GM18519 (cell line): ENCODE measurements at regions not wholly inside any gene's neighbourhood (a gene's known extent, or its start where the extent isn't known, plus 50 kb on each side); places are given as distances from the start of the nearest gene placed in this dataset.

Experiments used
- ATAC-seq: cut with Tn5 transposase; IDR thresholded peaks from one replicate; pipeline ENCODE4 v1.9.1; 2021; ENCODE audit warnings: mild to moderate bottlenecking, moderate library complexity; ENCODE audit not compliant: unreplicated experiment, low FRiP score

DNA sequence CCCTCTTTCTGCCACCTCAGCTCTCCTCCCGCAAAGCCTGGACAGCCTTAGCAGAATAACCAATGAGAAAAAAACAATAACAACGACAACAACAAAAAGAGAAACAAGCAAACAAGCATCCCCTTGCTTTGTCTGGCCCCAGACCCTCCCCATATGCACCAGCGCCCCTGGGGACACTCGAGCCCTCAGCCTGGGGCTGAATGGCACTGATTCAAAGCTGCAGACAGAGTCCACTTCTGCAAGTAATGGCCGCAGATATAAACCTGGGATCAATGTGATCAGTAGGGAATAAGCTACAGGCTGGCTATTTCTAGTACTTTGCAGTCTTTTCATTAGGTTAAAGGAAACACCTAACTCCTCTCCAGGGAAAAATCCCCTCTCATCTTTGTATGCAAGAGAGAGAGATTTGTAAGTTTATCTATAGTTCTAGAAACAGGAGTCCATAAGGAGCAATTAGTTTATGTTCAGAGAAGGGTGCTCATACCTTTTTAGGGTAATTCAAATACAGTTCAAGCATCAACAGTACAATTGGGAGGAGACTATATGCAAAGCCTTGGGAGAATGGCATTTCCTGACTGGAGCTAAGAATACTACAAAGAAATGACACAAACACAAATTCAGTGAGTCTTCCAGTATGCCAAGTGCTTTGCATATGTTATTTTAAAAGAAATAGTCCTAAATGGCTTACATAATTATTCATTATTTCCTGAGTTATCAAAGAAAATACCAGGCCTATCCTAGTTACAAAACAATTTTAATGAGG lies 122.3 kb upstream of the DDX18 start:
- no peak for ATAC-seq

GRCh38 chr2:117693154-117693553 lies 121.3 kb upstream of the DDX18 start:
- no peak for ATAC-seq

GRCh38 chr2:117693651-117694050 lies 120.8 kb upstream of the DDX18 start:
- ATAC-seq: no peak

DNA sequence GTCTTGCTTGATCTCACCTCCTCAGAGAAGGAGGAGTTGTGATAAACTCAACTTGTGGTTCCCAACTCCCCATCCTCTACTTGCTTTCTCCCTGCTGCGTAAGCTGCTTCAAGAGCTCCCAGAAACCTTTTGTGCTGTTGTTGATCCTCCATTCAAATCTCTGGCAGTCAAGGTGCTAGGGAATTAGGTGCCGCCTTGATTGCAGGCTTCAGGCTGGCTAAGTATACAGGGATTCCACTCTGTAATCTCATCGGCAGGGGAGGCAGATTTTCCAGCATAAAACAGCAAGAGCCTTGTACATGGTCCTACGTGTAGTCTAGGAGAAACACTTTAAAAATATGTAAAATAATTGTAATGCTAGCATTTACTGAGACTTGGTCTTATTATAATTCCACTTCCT lies 116.2 kb upstream of the DDX18 start:
- ATAC-seq: no peak

- no peak for ATAC-seq
Measured at GRCh38 chr2:117698819-117699218, 115.7 kb upstream of the DDX18 start.

DNA sequence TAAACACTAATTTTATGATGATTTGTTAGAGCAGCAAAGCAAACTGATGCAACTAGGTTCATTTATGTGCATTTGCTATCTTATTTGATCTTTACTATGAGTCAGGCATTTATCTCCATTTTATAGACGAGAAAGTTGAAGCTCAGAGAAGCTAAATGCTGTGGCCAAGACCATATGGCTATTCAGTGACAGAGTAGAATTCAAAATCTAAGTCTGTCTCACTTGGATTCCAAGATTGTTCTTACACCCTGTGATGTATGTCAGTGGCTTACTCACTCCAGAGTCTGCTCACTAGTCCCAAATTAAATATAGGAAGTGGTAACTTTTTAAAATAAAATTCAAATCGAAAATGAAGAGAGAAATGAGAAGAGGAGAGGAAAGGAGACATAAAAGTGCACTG lies 114.0 kb upstream of the DDX18 start:
- ATAC-seq: no peak

DNA sequence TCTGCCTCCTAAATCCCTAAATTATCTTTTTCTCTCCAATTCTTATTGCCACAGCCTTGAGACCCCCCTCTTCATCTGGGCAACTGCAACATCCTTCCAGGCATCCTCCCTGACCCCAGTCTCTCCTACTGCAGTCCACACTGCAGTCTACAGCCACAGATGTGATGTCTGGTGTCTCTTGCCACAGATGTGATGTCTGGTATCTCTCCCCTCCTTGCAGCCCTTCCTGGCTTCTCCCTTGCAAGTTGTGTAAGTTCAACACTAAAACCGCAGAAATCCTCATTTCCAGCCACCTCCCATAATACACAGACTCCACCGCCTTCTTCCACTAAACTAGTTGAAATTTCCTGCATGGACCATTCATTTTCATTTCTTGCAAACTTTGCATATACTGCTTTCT lies 113.1 kb upstream of the DDX18 start:
- no peak for ATAC-seq

GRCh38 chr2:117702098-117702497 lies 112.4 kb upstream of the DDX18 start:
- no peak for ATAC-seq

DNA sequence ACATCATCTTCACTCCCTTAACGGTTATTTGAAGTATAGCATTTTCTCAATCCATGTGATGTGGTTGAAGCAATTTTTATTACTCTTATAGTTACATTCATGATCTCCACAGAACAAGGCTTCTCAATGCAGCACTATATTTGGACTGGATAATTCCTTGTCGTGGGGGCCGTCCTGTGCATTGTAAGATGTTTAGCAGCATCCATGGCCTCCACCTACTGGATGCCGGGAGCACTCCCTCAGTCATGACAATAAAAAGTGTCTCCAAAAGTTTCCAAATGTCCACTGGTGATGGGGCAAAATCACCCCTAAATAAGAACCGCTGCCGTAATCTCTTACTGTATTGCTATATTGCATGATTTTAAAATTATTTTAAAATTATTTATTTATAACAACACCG lies 110.6 kb upstream of the DDX18 start:
- no peak for ATAC-seq

GRCh38 chr2:117704818-117705217 lies 109.7 kb upstream of the DDX18 start:
- ATAC-seq: no peak

- no peak for ATAC-seq
Measured at GRCh38 chr2:117707874-117708273, 106.6 kb upstream of the DDX18 start.

GRCh38 chr2:117712684-117713083 lies 101.8 kb upstream of the DDX18 start:
- ATAC-seq: no peak

DNA sequence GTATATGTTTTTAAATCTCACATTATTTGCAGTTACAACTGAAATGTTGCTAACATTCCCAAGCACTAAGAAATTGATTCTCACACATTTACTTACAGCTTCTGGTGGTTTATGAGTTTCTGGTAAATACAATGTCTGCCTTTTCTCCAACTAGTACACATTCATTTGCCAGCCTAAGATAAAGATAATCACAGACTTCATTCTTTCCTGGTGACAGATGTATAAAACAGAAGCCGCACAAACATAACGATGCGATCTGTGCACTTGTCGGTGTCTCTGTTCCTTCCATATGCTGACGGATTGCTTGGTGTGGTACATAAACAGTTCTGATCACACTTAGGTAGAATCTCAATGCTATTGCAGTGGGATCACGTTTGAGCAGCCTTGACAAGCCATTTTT lies 100.4 kb upstream of the DDX18 start:
- no peak for ATAC-seq

GRCh38 chr2:117714745-117715417 lies 99.6 kb upstream of the DDX18 start:
- ATAC-seq: no peak

GRCh38 chr2:117716505-117716904 lies 98.0 kb upstream of the DDX18 start:
- ATAC-seq: no peak

DNA sequence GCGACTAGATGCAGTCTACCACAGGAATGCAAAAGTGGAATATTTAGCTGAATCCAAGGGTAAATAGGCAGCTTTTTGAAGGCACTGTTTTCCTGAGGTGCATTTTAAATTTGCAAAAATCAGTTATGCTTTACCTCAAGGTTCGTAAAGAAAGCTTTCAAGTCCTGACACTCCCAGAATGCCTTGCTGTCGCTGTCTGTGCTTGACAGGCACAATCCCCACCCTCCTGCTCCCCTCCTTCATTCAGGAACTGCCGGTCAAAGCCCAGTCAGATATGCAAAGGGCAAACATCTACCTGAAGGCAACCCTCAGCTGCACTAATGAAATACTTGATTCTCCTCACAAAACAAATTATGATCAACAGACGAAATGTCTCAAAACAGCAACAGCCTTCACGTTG lies 97.4 kb upstream of the DDX18 start:
- ATAC-seq: no peak

DNA sequence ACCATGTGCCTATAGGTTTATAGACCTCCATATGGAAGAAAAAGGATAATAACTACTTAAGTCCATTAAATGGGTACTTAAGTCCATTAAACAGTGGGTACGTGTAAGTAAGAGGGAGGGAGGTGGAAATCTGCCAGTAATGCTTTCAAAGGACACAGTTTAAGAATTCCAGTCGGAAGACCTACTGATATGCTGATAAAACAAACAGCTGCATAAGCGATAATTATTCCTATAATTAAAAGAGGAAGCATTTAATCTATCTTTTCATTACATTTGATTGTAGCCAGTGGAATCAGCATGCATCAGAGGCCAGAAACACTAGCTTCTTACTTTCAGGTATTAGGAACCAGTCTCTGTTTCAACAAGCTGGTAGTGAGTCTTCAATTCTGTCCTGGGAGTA lies 96.4 kb upstream of the DDX18 start:
- no peak for ATAC-seq

DNA sequence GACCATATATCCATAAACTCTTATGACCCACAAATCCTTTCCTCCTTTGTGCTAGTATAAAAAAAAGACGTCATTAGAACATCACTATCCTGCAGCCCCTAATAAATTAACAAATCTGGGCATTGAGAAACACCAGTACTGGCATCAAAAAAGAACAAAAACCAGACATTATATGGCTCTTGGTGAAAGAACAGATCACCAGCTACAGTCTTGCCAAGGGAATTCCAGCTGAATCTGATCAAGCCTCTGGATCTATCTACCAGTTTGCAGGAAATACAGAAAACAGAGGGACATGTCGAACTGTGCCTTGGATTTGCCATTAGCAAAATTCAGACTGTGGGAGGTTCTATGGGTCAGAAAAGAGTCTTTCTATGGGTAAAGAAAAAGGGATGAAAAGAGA lies 93.7 kb upstream of the DDX18 start:
- no peak for ATAC-seq

DNA sequence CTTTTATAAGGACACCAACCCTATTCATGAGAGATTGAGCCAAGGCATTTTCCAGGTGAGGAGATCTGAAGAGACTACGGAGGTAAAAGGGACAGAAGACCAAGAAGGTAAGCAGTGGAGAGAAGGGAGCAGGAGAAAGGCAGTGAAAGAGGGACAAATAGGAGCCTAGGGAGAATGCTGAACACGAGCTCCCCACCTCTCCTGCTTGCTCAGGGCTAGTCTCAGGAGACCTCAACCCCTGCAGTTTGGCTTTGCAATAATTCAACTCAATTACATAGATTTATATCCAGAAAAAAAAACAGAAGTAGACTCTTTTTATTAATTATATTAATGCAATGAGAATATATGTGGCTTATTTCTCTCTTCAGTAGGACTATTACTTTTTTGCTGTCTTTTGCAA lies 91.0 kb upstream of the DDX18 start:
- no peak for ATAC-seq

GRCh38 chr2:117723888-117724434 lies 90.5 kb upstream of the DDX18 start:
- no peak for ATAC-seq

GRCh38 chr2:117726747-117727146 lies 87.7 kb upstream of the DDX18 start:
- no peak for ATAC-seq

GRCh38 chr2:117737846-117738245 lies 76.6 kb upstream of the DDX18 start:
- ATAC-seq: no peak
